GM12864 (cell line): ENCODE measurements at regions not wholly inside any gene's neighbourhood (a gene's known extent, or its start where the extent isn't known, plus 50 kb on each side); places are given as distances from the start of the nearest gene placed in this dataset.
"Not testable (repeated sequence)": the region's sequence is repeated elsewhere in the genome, so short reads cannot be mapped to it uniquely, and the experiment has no call there.

ENCODE experiments used
- DNase-seq: peaks from one replicate; pipeline ENCODE4 v3.0.0-alpha.2; 2011; ENCODE audit warnings: low read depth
- H3K4me3 ChIP-seq: 2 replicates; pipeline ENCODE4 v1.5.1; 2011; ENCODE audit warnings: mild to moderate bottlenecking, low read depth, low read length, control low read depth
- CTCF ChIP-seq: IDR thresholded peaks from 2 replicates; pipeline ENCODE4 v1.5.1; 2011; ENCODE audit warnings: low read depth, mild to moderate bottlenecking, moderate library complexity, low read length, control low read depth, inconsistent platforms; ENCODE audit errors: missing control alignments

DNA sequence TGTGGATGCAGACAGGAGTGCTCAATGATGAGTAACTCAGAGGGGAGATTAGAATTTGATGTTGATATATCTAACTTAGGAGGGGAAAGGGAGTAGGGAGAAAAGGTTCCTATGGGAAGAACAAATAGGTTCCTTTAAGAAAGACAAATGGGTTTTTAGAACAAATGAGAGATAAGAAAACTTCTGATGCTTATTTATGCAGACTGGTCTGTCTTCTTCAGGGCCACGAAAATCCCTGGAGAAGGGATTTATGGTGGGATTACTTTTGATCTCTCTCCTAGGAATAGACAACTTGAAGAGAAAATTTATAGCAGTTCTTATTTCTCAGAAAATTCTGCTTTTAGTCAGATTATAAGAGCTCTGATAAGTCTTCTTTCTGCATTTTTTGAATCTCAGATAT, 99.0 kb upstream of the DDHD1 start:
- H3K4me3 ChIP-seq, result no peak overlapping the region
- TF ChIP-seq CTCF, result no peak
- no peak for DNase-seq

GRCh38 chr14:53249059-53249458, 95.9 kb upstream of the DDHD1 start:
- DNase-seq, result no peak
- no peak for TF ChIP-seq CTCF

DNA sequence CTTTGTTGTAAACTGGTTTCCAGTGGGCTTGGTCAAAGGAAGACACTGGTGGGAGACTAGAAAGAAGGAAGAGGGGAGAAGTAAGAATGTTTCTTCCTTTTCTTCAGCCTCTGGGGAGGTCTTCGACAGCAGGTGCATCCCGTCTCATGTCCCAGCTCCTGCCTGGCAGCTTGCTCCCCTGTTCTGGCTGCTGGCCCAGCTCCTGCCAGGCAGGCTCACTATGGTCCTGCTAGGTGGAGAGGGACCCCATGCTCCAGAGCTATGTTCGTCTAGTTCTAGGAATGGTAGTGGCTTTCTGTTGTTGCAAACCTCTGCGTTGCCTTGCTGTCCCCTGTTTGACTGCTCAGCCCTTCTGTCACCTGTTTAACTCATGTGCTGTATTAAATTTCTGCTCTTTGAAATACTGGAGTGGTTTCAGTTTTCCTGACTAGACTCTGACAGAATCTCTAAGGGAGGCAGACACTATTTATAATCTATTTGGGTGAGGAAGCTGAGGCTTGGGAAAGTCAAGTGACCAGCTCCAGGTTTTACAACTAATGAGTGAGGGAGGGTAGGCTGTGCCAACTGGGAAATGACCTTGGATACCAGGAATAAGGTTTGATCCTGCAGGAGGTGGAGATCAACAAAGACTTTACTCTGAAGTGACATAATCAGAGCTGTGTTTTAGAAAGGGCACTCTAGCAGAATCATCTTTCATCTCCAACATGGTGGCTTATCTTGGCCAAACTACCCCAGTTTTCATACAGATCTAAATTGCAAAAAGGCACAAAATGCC, 94.7 kb upstream of the DDHD1 start:
- no peak for TF ChIP-seq CTCF
- H3K4me3 ChIP-seq, result no peak overlapping the region
- DNase-seq, result no peak

More at GRCh38 chr14:53249059-53249458, 95.9 kb upstream of the DDHD1 start:
- no peak overlapping the region for H3K4me3 ChIP-seq

DNA sequence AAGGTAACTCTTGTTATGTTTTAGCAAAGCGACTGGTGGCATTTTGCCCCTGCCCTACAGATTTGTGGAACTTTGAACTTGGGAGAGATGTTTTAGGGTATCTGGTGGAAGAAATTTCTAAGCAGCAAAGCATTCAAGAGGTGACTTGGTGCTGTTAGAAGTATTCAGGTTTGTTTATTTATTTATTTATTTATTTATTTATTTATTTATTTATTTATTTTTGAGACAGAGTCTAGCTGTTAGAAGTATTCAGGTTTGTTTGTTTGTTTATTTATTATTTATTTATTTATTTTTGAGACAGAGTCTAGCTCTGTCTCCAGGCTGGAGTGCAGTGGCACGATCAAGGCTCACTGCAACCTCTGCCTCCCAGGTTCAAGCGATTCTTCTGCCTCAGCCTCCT, 89.8 kb upstream of the DDHD1 start:
- not testable (repeated sequence) for H3K4me3 ChIP-seq, DNase-seq

GRCh38 chr14:53237488-53237887, 84.4 kb upstream of the DDHD1 start:
- H3K4me3 ChIP-seq, result no peak overlapping the region
- no peak for TF ChIP-seq CTCF
- DNase-seq, result no peak

DNA sequence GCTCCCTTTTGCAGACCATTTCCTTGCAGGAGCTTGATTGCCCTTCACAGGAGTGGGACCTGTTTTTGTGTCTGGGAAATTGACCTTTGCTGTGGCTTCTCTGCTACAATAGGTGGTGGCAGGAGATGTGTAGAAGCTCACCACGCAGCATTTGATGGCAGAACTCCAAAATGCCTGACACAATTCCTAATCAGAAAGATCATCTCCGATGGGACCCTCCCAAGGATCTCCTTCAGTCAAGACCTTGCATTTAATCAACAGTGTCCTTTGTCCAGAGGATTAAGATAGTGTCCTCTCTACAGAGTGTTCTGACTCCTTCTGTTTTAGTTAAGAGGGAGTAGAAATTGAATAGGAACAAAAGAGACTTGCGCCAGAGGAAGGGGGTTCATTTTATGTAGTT, 83.6 kb upstream of the DDHD1 start:
- H3K4me3 ChIP-seq, result no peak overlapping the region
- DNase-seq, result no peak
- no peak for TF ChIP-seq CTCF

DNA sequence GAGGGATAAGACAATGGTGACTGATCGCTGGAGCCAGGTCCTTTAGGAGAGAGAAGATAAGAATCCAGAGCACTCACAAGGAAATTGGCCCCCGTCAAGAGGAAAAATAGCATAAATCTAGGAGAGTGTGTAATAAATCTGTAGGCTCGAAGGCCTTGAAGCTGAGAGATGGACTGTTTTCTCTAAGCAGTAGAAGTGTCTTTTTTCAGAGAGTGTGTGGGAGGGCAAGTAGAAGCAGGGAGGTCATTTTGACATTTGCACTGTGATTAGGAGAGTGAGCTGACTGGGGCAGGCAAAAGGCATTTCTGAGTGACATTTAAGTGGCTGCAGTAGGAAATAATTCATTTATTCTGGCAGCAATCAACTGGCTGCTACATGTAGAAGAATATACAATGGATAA, 78.0 kb upstream of the DDHD1 start:
- no peak for TF ChIP-seq CTCF
- no peak for DNase-seq
- no peak overlapping the region for H3K4me3 ChIP-seq
